Neural cell (in vitro differentiated cells): ENCODE measurements at regions not wholly inside any gene's neighbourhood (a gene's known extent, or its start where the extent isn't known, plus 50 kb on each side); places are given as distances from the start of the nearest gene placed in this dataset.

Experiments
- H2AFZ ChIP-seq: fragments of 200-600, 300-800 bp; sonication (generic), shearing (Covaris generic); 2 replicates; pipeline ENCODE4 v1.6.0; 2014; ENCODE audit warnings: low read depth, mild to moderate bottlenecking, antibody characterized with exemption, low read length, moderate library complexity
- H3F3A ChIP-seq: fragments of 200-600 bp; shearing (Covaris generic); 2 replicates; pipeline ENCODE4 v1.6.1; 2016; ENCODE audit warnings: mild to moderate bottlenecking, moderate library complexity, mixed read lengths, antibody characterized with exemption, low read length; ENCODE audit not compliant: insufficient read depth, poor library complexity, severe bottlenecking
- H3K27ac ChIP-seq: fragments of 200-600, 300-800 bp; sonication (generic), shearing (Covaris generic); 2 replicates; pipeline ENCODE4 v1.5.1; 2014; ENCODE audit warnings: mild to moderate bottlenecking, low read length, moderate library complexity
- H3K27me3 ChIP-seq: fragments of 300-800, 200-600 bp; sonication (generic), shearing (Covaris generic); 2 replicates; pipeline ENCODE4 v1.6.0; 2014; ENCODE audit warnings: mild to moderate bottlenecking, low read depth, low read length, moderate library complexity; ENCODE audit not compliant: insufficient read depth
- H3K36me3 ChIP-seq: fragments of 300-800, 200-600 bp; sonication (generic), shearing (Covaris generic); 2 replicates; pipeline ENCODE4 v1.5.1; 2014; ENCODE audit warnings: mild to moderate bottlenecking, antibody characterized with exemption, low read length, moderate library complexity; ENCODE audit not compliant: insufficient read depth
- H3K4me2 ChIP-seq: fragments of 300-800, 200-600 bp; sonication (generic), shearing (Covaris generic); 2 replicates; pipeline ENCODE4 v1.6.0; 2014; ENCODE audit warnings: mild to moderate bottlenecking, low read length
- H3K4me3 ChIP-seq: fragments of 300-800, 200-600 bp; sonication (generic), shearing (Covaris generic); 2 replicates; pipeline ENCODE4 v1.5.1; 2014; ENCODE audit warnings: mild to moderate bottlenecking, low read length, moderate library complexity
- H3K79me2 ChIP-seq: fragments of 200-600 bp; shearing (Covaris generic); replicated peaks from 2 replicates; pipeline ENCODE4 v1.6.0; 2014; ENCODE audit warnings: mild to moderate bottlenecking, low read length, moderate library complexity; ENCODE audit not compliant: insufficient read depth
- H3K9ac ChIP-seq: fragments of 300-800, 200-600 bp; sonication (generic), shearing (Covaris generic); 2 replicates; pipeline ENCODE4 v1.6.1; 2016; ENCODE audit warnings: mild to moderate bottlenecking, low read length, mixed read lengths
- H3K9me2 ChIP-seq: fragments of 200-600 bp; shearing (Covaris generic); 2 replicates; pipeline ENCODE4 v1.6.1; 2016; ENCODE audit warnings: mild to moderate bottlenecking, low read length, mixed read lengths; ENCODE audit not compliant: insufficient read depth
- H3K9me3 ChIP-seq: fragments of 200-600, 300-800 bp; sonication (generic), shearing (Covaris generic); 2 replicates; pipeline ENCODE4 v1.6.1; 2016; ENCODE audit warnings: mild to moderate bottlenecking, mixed run types, low read length, moderate library complexity, mixed read lengths
- H4K20me1 ChIP-seq: fragments of 200-600 bp; shearing (Covaris generic); 2 replicates; pipeline ENCODE4 v1.6.1; 2016; ENCODE audit warnings: mild to moderate bottlenecking, mixed run types; ENCODE audit not compliant: insufficient read depth
- CTCF ChIP-seq: fragments of 450-650 bp; IDR thresholded peaks from 2 replicates; pipeline ENCODE4 v1.5.1; 2014; ENCODE audit warnings: antibody characterized with exemption, mild to moderate bottlenecking, moderate library complexity; ENCODE audit not compliant: poor library complexity, severe bottlenecking
- EZH2 ChIP-seq: fragments of 200-600, 300-800 bp; shearing (Covaris generic), sonication (generic); IDR thresholded peaks from 2 replicates; pipeline ENCODE4 v1.6.1; 2014; ENCODE audit warnings: antibody characterized with exemption, low read length, borderline replicate concordance, mild to moderate bottlenecking; ENCODE audit not compliant: insufficient read depth, poor library complexity, severe bottlenecking
- MXI1 ChIP-seq: fragments of 450-650 bp; conservative IDR thresholded peaks from 2 replicates; pipeline ENCODE4 v1.6.1; 2014; ENCODE audit warnings: antibody characterized with exemption, mild to moderate bottlenecking; ENCODE audit not compliant: poor library complexity, severe bottlenecking
- POLR2AphosphoS5 ChIP-seq: IDR thresholded peaks from 2 replicates; pipeline ENCODE4 v1.6.1; 2012
- RAD21 ChIP-seq: fragments of 450-650 bp; conservative IDR thresholded peaks from 2 replicates; pipeline ENCODE4 v1.6.1; 2014; ENCODE audit warnings: antibody characterized with exemption, mild to moderate bottlenecking, moderate library complexity
- SMC3 ChIP-seq: fragments of 450-650 bp; conservative IDR thresholded peaks from 2 replicates; pipeline ENCODE4 v1.6.1; 2014; ENCODE audit warnings: antibody characterized with exemption, mild to moderate bottlenecking, moderate library complexity; ENCODE audit not compliant: poor library complexity
- TAF1 ChIP-seq: IDR thresholded peaks from 2 replicates; pipeline ENCODE4 v1.6.1; 2012; ENCODE audit warnings: low read depth
- TF ChIP-seq, protein P1 (sequence below): IDR thresholded peaks from 2 replicates; pipeline ENCODE4 v1.6.1; 2012; ENCODE audit warnings: borderline replicate concordance

- Histone ChIP-seq H3K9me3 (no peaks in the 10 kb centered on the region), H3K9me2 (no peaks in the 10 kb centered on the region), H3K4me2 (no peak overlapping the region), H3K4me3 (no peak overlapping the region), H3K27ac (no peak overlapping the region), H3K9ac (no peak overlapping the region), H3K36me3 (no peaks in the 10 kb centered on the region), H3F3A (no peaks in the 10 kb centered on the region), H4K20me1 (no peaks in the 10 kb centered on the region), H2AFZ (no peak overlapping the region), H3K27me3 (no peaks in the 10 kb centered on the region), H3K79me2 (no peaks in the 10 kb centered on the region)
- TF ChIP-seq MXI1 (no peak), TAF1 (no peak)
- TF ChIP-seq, protein P1, sequence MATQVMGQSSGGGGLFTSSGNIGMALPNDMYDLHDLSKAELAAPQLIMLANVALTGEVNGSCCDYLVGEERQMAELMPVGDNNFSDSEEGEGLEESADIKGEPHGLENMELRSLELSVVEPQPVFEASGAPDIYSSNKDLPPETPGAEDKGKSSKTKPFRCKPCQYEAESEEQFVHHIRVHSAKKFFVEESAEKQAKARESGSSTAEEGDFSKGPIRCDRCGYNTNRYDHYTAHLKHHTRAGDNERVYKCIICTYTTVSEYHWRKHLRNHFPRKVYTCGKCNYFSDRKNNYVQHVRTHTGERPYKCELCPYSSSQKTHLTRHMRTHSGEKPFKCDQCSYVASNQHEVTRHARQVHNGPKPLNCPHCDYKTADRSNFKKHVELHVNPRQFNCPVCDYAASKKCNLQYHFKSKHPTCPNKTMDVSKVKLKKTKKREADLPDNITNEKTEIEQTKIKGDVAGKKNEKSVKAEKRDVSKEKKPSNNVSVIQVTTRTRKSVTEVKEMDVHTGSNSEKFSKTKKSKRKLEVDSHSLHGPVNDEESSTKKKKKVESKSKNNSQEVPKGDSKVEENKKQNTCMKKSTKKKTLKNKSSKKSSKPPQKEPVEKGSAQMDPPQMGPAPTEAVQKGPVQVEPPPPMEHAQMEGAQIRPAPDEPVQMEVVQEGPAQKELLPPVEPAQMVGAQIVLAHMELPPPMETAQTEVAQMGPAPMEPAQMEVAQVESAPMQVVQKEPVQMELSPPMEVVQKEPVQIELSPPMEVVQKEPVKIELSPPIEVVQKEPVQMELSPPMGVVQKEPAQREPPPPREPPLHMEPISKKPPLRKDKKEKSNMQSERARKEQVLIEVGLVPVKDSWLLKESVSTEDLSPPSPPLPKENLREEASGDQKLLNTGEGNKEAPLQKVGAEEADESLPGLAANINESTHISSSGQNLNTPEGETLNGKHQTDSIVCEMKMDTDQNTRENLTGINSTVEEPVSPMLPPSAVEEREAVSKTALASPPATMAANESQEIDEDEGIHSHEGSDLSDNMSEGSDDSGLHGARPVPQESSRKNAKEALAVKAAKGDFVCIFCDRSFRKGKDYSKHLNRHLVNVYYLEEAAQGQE, result no peak
Measured at GRCh38 chr15:81524496-81524895, 150.5 kb upstream of the TMC3 start.

- TF ChIP-seq POLR2AphosphoS5 (no peak), MXI1 (no peak), SMC3 (no peak), RAD21 (no peak), CTCF (no peak), TAF1 (no peak), EZH2 (no peak)
- TF ChIP-seq, protein P1, result no peak
- no peak overlapping the region for H3K4me3 ChIP-seq
- H2AFZ ChIP-seq, result no peak overlapping the region
- no peak overlapping the region for H3K9ac ChIP-seq
- H3K79me2 ChIP-seq, result no peaks in the 10 kb centered on the region
- H3K9me2 ChIP-seq, result no peaks in the 10 kb centered on the region
- no peaks in the 10 kb centered on the region for H4K20me1 ChIP-seq
- H3K4me2 ChIP-seq, result no peak overlapping the region
- no peaks in the 10 kb centered on the region for H3K27me3 ChIP-seq
- H3F3A ChIP-seq, result no peaks in the 10 kb centered on the region
- no peaks in the 10 kb centered on the region for H3K9me3 ChIP-seq
- no peak overlapping the region for H3K27ac ChIP-seq
- H3K36me3 ChIP-seq, result no peaks in the 10 kb centered on the region
Measured at GRCh38 chr15:81523867-81524266, 149.9 kb upstream of the TMC3 start.
